ENCODE measurements at regions not wholly inside any gene's neighbourhood (a gene's known extent, or its start where the extent isn't known, plus 50 kb on each side); places are given as distances from the start of the nearest gene placed in this dataset.
"Not testable (repeated sequence)": the region's sequence is repeated elsewhere in the genome, so short reads cannot be mapped to it uniquely, and the experiment has no call there.

GRCh38 chr3:88412346-88412745, 262.6 kb downstream of the C3orf38 start:
- no peak for DNase-seq

- DNase-seq = no peak
Observed at GRCh38 chr3:88416436-88416835, 266.7 kb downstream of the C3orf38 start.

- DNase-seq = no peak
Observed at GRCh38 chr3:88418219-88418618, 268.5 kb downstream of the C3orf38 start.

- no peak for DNase-seq
Observed at GRCh38 chr3:88433568-88433967, 283.8 kb downstream of the C3orf38 start.

- DNase-seq = no peak
Observed at GRCh38 chr3:88434001-88434400, 284.2 kb downstream of the C3orf38 start.

GRCh38 chr3:88440701-88441100, 290.9 kb downstream of the C3orf38 start:
- DNase-seq = no peak

- DNase-seq = no peak
Observed at GRCh38 chr3:88443066-88443465, 293.3 kb downstream of the C3orf38 start.

GRCh38 chr3:88444251-88444650, 294.5 kb downstream of the C3orf38 start:
- no peak for DNase-seq

- no peak for DNase-seq
Observed at GRCh38 chr3:88452228-88452627, 302.5 kb downstream of the C3orf38 start.

GRCh38 chr3:88460369-88460768, 310.6 kb downstream of the C3orf38 start:
- no peak for DNase-seq

GRCh38 chr3:88462230-88462629, 312.5 kb downstream of the C3orf38 start:
- DNase-seq = no peak

GRCh38 chr3:88467191-88467590, 317.4 kb downstream of the C3orf38 start:
- DNase-seq = no peak

- no peak for DNase-seq
Observed at GRCh38 chr3:88469216-88469615, 319.5 kb downstream of the C3orf38 start.

GRCh38 chr3:88478460-88478859, 328.7 kb downstream of the C3orf38 start:
- DNase-seq = no peak

GRCh38 chr3:88480822-88481221, 331.1 kb downstream of the C3orf38 start:
- DNase-seq = no peak

GRCh38 chr3:88485001-88485400, 335.2 kb downstream of the C3orf38 start:
- DNase-seq = no peak

- DNase-seq = not testable (repeated sequence)
Observed at GRCh38 chr3:88508818-88509217, 359.1 kb downstream of the C3orf38 start.

GRCh38 chr3:88509582-88509981, 359.8 kb downstream of the C3orf38 start:
- no peak for DNase-seq

GRCh38 chr3:88528494-88528893, 378.7 kb downstream of the C3orf38 start:
- no peak for DNase-seq

GRCh38 chr3:88534534-88534933, 384.8 kb downstream of the C3orf38 start:
- DNase-seq = no peak

GRCh38 chr3:88535563-88535962, 385.8 kb downstream of the C3orf38 start:
- DNase-seq = no peak

GRCh38 chr3:88542916-88543315, 393.2 kb downstream of the C3orf38 start:
- DNase-seq = no peak

- DNase-seq = no peak
Observed at GRCh38 chr3:88572450-88572849, 422.7 kb downstream of the C3orf38 start.

GRCh38 chr3:88573472-88573871, 423.7 kb downstream of the C3orf38 start:
- no peak for DNase-seq

- no peak for DNase-seq
Observed at GRCh38 chr3:88574146-88574545, 424.4 kb downstream of the C3orf38 start.

- DNase-seq = no peak
Observed at GRCh38 chr3:88584451-88584850, 434.7 kb downstream of the C3orf38 start.

Data from hematopoietic multipotent progenitor cell treated with erythropoietin and hydrocortisone succinate and interleukin-3 and kit ligand, for 8 days (in vitro differentiated cells).